Liver (tissue), 8 donors: ENCODE measurements at regions not wholly inside any gene's neighbourhood (a gene's known extent, or its start where the extent isn't known, plus 50 kb on each side); places are given as distances from the start of the nearest gene placed in this dataset.

Source experiments
- DNase-seq: peaks from one replicate; pipeline ENCODE4 v3.0.0-alpha.2; 2017; ENCODE audit warnings: low spot score
- H3K27ac ChIP-seq, 2 donors: one replicate each; pipeline ENCODE4 v1.7.0; 2013; ENCODE audit warnings: inconsistent platforms in 2 of 2, low read length in 2 of 2, control low read depth in 1 of 2, low read depth in 1 of 2, mild to moderate bottlenecking in 1 of 2
- H3K27me3 ChIP-seq, 4 donors: one replicate each; pipeline versions ENCODE4 v1.6.1 to v1.7.0; 2013; ENCODE audit warnings: low read length in 3 of 4, inconsistent platforms in 1 of 4, mild to moderate bottlenecking in 1 of 4, moderate library complexity in 1 of 4; ENCODE audit not compliant: control insufficient read depth in 4 of 4, insufficient read depth in 4 of 4
- H3K36me3 ChIP-seq, 4 donors: one replicate each; pipeline versions ENCODE4 v1.6.1 to v1.7.0; 2013; ENCODE audit warnings: low read length in 3 of 4, mild to moderate bottlenecking in 3 of 4, low read depth in 1 of 4, moderate library complexity in 1 of 4; ENCODE audit not compliant: control insufficient read depth in 4 of 4, insufficient read depth in 3 of 4
- H3K4me1 ChIP-seq, 4 donors: one replicate each; pipeline versions ENCODE4 v1.6.1 to v1.7.0; 2013; ENCODE audit warnings: low read length in 3 of 4, mild to moderate bottlenecking in 3 of 4, moderate library complexity in 1 of 4; ENCODE audit not compliant: control insufficient read depth in 4 of 4, insufficient read depth in 4 of 4
- H3K4me3 ChIP-seq, 3 donors: one replicate each; pipeline versions ENCODE4 v1.6.1 to v1.7.0; 2013; ENCODE audit warnings: low read length in 3 of 3, control low read depth in 1 of 3, low read depth in 1 of 3, mild to moderate bottlenecking in 1 of 3
- H3K9ac ChIP-seq, 2 donors: one replicate each; pipeline ENCODE4 v1.7.0; 2013; ENCODE audit warnings: low read length in 2 of 2, mild to moderate bottlenecking in 2 of 2, moderate library complexity in 2 of 2, control low read depth in 1 of 2, low read depth in 1 of 2
- H3K9me3 ChIP-seq, 4 donors: one replicate each; pipeline versions ENCODE4 v1.6.1 to v1.7.0; 2013; ENCODE audit warnings: low read length in 3 of 4; ENCODE audit not compliant: control insufficient read depth in 4 of 4
- ATF3 ChIP-seq: IDR thresholded peaks from 2 replicates; pipeline ENCODE4 v1.6.1; 2016; ENCODE audit warnings: antibody characterized with exemption
- CTCF ChIP-seq: fragments of 150-350 bp; IDR thresholded peaks from 2 replicates; pipeline ENCODE4 v1.5.1; 2017; ENCODE audit warnings: improper control_type of control experiment, low read depth, low read length; ENCODE audit not compliant: missing input control
- FOXA2 ChIP-seq: IDR thresholded peaks from 2 replicates; pipeline ENCODE4 v1.6.1; 2016; ENCODE audit warnings: antibody characterized with exemption
- HNF4A ChIP-seq, 2 donors: conservative IDR thresholded peaks; 2 replicates each; pipeline ENCODE4 v1.6.1; 2016; ENCODE audit warnings: antibody characterized with exemption in 2 of 2, mild to moderate bottlenecking in 2 of 2
- HNF4G ChIP-seq: IDR thresholded peaks from 2 replicates; pipeline ENCODE4 v1.6.1; 2016; ENCODE audit warnings: antibody characterized with exemption
- JUND ChIP-seq, 2 donors: IDR thresholded peaks; 2 replicates each; pipeline ENCODE4 v1.6.1; 2016; ENCODE audit warnings: antibody characterized with exemption in 2 of 2
- NR2F2 ChIP-seq: IDR thresholded peaks from 2 replicates; pipeline ENCODE4 v1.6.1; 2016; ENCODE audit warnings: antibody characterized with exemption
- RAD21 ChIP-seq, 2 donors: IDR thresholded peaks; 2 replicates each; pipeline ENCODE4 v1.6.1; 2016; ENCODE audit warnings: antibody characterized with exemption in 2 of 2, mild to moderate bottlenecking in 2 of 2
- REST ChIP-seq: IDR thresholded peaks from 2 replicates; pipeline ENCODE4 v1.6.1; 2016; ENCODE audit warnings: antibody characterized with exemption, mild to moderate bottlenecking
- RXRA ChIP-seq, 2 donors: IDR thresholded peaks; 2 replicates each; pipeline ENCODE4 v1.6.1; 2017 to 2018; ENCODE audit warnings: antibody characterized with exemption in 2 of 2, mild to moderate bottlenecking in 1 of 2
- SP1 ChIP-seq: IDR thresholded peaks from 2 replicates; pipeline ENCODE4 v1.6.1; 2018; ENCODE audit warnings: antibody characterized with exemption, mild to moderate bottlenecking
- TAF1 ChIP-seq: conservative IDR thresholded peaks from 2 replicates; pipeline ENCODE4 v1.6.1; 2016; ENCODE audit warnings: antibody characterized with exemption, mild to moderate bottlenecking
- YY1 ChIP-seq: IDR thresholded peaks from 2 replicates; pipeline ENCODE4 v1.6.1; 2016; ENCODE audit warnings: antibody characterized with exemption, mild to moderate bottlenecking
- WGBS: extraction: QIAGEN DNeasy Blood & Tissue Kit; methylation state at CpG from one replicate; pipeline ENCODE4 v1.1.7; 2013; 5-methylcytosine and 5-hydroxymethylcytosine counted together
- TF ChIP-seq, protein P1 (sequence below): IDR thresholded peaks from 2 replicates; pipeline ENCODE4 v1.6.1; 2016; ENCODE audit warnings: antibody characterized with exemption
- donor health status: healthy.
- donor health status: healthy.
- donor health status: healthy.
- donor health status: healthy.
- donor health status: healthy.

DNA sequence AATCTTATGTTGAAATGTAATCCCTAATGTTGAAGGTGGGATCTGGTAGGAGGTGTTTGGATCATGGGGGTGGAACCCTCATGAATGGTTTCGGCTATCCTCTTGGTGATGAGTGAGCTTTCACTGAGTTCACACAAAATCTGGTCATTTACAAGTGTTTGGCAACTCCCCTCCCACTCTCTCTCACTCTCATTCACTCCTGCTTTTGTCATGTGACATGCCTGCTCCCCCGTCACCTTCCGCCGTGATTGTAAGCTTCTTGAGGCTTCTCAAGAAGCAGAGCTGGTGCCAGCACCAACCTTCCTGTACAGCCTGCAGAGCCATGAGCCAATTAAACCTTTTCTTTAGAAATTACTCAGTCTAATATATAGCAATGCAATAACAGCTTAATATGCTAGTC lies 245.4 kb downstream of the BMP4 start:
- TF ChIP-seq RAD21 (IDR thresholded peaks at IDR 0.05) (no peak), YY1 (no peak), HNF4A (conservative IDR thresholded peaks at IDR 0.05) (no peak), REST (no peak), SP1 (no peak), ATF3 (no peak), FOXA2 (no peak)
- TF ChIP-seq, protein P1, sequence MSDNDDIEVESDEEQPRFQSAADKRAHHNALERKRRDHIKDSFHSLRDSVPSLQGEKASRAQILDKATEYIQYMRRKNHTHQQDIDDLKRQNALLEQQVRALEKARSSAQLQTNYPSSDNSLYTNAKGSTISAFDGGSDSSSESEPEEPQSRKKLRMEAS = no peak
- Histone ChIP-seq H3K27ac (no peak overlapping the region), H3K9me3 (no peaks in the 10 kb centered on the region), H3K4me3 (no peak overlapping the region), H3K9ac (no peak overlapping the region), H3K27me3 (no peaks in the 10 kb centered on the region), H3K4me1 (peaks cover 0 to 11% (median 7%) of the 10 kb centered on the region in 4 donors), H3K36me3 (no peaks in the 10 kb centered on the region)
- DNase-seq = no peak
- WGBS = 93% methylated on average over 4 of the region's 4 CpGs

DNA sequence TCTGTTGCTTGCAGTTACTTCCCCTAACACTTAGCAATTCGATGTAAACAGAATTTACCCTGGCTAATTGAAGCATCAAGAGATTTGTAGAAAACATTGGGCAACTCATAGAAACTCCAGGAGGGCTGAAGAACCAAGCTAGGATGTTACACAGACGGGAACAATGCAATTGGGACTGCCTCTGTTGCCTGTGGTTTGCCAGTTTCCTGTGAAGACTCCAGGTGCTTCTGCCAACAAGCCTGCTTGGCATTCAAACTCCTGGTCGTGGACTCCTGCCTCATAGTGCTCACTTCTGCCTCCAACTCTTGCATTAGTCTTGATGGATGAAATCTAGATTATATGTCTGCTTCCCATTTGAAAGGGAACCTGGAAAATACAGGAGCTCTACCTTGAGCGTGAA lies 246.0 kb downstream of the BMP4 start:
- 87% methylated on average over 4 of the region's 4 CpGs for WGBS
- Histone ChIP-seq H3K9me3 (no peaks in the 10 kb centered on the region), H3K9ac (no peak overlapping the region), H3K27ac (no peak overlapping the region), H3K4me3 (no peak overlapping the region), H3K4me1 (peaks cover 0 to 11% (median 7%) of the 10 kb centered on the region in 4 donors), H3K27me3 (no peaks in the 10 kb centered on the region), H3K36me3 (no peaks in the 10 kb centered on the region)
- DNase-seq = no peak
- TF ChIP-seq JUND (IDR thresholded peaks at IDR 0.05) = no peak
- TF ChIP-seq HNF4A (conservative IDR thresholded peaks at IDR 0.05) = no peak
- no peak for TF ChIP-seq CTCF
- TF ChIP-seq TAF1 = no peak
- no peak for TF ChIP-seq FOXA2
- no peak for TF ChIP-seq YY1
- no peak for TF ChIP-seq HNF4G
- TF ChIP-seq NR2F2 = no peak
- no peak for TF ChIP-seq SP1
- no peak for TF ChIP-seq RXRA (IDR thresholded peaks at IDR 0.05)
- TF ChIP-seq, protein P1 = no peak
